Forelimb muscle (tissue), 1 donor: ENCODE measurements at regions not wholly inside any gene's neighbourhood (a gene's known extent, or its start where the extent isn't known, plus 50 kb on each side); places are given as distances from the start of the nearest gene placed in this dataset.

ENCODE experiments used
- DNase-seq: peaks from one replicate; pipeline ENCODE4 v3.0.0-alpha.2; 2013; ENCODE audit warnings: low read depth

DNA sequence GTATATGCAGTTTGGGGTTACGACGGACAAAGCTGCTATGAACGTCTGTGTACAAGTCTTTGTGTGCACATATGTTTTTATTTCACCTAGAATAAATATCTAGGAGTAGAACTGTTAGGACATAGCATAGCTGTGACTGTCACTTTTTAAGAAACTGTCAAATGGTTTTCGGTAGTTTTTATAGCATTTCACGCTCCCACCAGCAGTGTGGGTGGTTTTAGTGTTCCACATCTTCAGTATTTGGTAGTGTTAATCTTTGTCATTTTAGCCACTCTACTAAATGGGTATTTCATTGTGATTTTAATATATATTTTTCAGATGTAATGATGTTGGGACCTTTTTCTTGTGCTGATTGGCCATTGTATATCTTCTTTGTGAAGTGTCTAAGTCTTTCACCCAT lies 109.1 kb upstream of the BCAT1 start:
- no peak for DNase-seq

DNA sequence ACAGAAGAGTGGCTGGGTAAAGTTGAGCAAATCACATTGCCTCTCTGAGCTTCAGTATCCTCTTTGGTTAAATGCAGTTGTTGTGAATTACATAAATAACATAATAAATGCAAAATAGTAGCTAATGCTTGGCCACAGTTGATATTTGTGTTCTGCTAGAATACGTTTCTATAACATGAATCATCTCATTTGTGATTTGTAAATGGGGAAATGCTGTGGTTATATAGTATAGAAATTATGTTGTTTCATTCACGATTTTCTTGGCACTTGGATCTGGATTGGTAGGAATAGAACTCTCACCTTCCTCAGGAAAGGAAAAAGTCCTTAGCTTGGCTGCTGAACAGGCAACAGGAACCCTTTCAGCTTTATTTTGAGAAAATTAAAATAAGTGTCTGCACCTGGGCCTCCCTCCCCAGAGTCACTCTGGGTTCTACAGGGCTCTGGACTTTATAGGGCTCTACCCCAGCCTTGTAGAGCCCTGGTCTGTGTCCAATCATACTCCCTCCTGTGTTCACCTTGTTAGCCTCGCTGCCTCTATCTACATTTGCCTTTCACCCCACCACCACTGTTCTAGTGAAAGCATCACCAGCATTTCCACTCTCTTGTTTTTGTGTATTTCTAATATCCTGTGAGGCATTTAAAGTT lies 107.7 kb upstream of the BCAT1 start:
- DNase-seq, result no peak

DNA sequence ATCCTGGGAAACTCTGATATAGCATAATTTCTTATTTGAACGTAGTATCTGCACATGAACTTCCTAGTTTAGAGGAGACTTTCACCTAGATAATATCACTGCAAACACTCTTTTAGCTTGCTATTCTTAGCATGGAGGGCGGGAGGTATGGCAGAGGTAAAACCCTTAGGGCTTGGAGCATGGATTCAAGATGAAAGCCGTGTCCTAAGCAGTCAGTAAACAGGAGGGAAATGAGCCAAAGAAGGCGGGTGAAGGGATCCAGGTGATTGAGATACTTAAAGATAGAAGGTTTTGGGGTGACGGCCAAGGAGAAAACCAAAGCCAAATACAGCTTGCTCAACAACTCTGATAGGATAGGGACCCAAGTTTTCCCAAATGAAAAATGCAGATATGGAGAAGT lies 107.1 kb upstream of the BCAT1 start:
- DNase-seq, result no peak

DNA sequence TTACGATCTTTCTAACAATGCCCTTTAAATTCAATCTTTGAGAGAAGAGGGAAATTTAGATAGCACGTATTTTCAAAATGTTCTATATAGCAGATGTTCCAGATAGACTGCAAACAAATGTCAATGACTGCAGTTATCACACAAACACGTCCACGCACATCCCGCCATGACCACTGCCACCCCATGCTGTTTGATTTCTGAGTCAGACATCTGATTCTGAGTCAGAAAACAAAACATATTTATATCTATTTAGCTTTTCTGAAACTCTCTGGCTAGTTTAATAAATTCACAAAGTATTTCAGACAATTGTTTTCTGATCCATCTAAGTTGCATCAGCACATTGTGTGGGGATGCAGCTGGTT lies 105.9 kb upstream of the BCAT1 start:
- DNase-seq, result no peak

DNA sequence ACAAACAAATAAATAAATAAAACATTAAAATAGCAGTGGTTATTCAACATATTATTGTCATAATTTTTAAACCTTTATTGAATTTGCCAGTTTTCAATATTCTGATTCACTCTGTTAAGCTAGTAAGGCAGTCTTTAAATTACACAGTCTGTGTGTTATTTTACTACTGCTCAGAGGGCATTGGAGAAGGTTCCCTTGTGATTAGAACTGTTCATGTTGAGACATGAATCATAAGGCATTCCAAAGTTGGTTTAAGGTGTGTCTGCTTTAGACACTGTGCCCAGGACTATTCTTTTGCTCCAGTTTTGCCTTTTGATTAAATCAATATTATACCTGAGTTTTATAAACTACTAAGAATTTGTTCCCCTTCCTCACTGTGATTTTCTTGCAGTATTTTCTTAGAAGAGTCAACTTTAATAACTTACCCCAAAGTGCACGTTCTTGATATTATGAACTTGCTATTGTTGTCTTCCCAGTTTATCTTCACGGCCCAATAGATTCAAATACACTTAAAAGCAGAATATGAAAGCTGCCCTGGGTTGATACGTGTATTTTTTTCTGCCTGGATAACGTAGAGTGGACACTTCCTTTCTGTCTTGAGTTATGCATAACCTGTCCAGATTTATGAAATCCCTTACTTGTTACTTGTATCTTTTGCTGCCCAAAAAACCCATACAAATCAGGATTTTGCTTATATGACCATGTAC lies 105.3 kb upstream of the BCAT1 start:
- no peak for DNase-seq

DNA sequence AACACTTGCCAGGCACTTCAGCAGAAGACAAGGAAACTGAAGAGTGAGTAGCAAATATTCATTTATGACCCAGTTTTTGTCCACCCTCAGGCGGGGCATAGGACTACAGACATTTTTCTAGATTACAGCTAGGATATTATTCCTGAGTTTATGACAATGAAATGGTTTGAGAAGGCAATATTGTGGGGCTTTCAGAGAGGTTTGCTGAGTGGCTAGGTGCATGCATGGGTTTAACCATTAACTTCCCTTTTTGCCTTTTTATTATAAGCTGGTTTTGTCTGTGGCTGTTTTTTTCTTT lies 104.0 kb upstream of the BCAT1 start:
- DNase-seq, result no peak

DNA sequence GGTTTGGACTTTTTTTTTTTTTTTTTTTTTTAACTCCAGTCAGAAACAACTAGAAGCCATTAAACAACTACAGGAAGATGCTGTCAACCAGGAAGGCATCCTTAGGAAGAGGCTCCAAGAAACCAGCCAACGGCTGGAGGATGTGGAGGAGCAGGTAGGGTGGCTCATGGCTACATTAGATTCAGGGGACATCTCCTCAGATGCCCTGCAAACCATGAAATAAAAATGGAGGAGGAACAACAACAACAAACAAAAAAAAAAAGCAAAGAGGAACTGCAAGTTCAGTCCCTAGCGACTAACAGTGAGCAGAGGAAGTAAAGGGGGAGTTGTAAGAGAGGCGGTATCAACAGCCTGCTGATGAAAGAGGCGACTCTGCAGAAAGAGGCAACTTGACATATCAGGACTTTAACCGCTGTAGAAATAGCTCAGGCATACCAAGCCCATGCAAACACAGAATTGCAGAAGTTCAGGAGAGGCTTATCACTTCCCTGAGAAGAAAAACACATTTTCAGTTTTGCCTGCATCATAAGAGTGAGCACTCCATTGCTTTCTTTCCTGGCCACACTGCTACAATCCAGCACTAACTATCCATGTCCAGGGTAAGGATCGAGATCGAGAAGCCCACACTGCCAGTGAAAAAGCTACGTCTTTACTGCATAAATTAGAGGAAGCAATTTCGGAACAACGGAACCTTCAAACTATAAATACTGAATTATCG lies 103.5 kb upstream of the BCAT1 start:
- peak; percentile 22 for DNase-seq

DNA sequence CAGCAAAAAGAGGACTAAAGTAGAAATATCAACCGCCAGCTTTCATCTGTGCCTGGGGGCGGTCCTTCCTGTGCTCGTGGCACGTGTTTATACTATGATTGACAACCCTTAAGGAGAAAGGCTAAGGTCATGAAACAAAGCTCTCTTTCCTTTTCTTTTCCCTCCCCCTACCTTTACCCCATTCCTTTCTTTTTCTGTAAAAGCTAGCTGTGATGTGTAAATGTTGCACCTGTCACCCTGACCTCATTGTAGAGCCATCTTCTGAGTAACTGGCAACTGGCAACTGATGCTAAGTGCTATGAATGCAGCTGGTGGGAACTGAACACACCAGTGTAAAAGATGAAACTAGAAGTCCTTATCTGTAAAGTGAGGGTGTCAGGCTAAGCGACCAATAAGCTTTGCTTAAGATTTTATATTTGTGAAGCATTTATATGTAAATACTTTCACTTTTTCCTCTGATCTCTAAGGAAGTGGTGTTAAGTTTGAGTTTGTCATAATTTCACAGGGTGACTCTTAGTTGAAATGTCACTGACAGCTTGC lies 102.8 kb upstream of the BCAT1 start:
- no peak for DNase-seq

DNA sequence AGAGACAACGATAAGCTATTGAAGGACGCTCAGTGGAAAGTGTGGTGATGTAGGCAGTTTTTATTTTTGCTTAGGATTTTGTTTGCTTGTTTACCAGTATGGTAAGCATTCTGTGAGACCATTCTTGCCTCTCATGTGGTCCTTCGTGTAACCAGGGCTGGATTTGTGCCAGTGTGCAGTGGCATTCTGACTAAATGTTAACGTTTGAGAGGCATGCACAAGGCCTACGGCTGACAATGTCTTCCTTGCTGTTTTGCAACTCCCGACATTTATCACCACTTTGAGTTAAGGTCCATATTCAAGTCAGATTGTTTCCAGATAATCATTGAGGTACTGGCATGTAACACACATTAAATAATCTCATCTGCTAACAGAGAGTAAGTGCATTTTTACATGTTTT lies 102.3 kb upstream of the BCAT1 start:
- DNase-seq, result no peak

DNA sequence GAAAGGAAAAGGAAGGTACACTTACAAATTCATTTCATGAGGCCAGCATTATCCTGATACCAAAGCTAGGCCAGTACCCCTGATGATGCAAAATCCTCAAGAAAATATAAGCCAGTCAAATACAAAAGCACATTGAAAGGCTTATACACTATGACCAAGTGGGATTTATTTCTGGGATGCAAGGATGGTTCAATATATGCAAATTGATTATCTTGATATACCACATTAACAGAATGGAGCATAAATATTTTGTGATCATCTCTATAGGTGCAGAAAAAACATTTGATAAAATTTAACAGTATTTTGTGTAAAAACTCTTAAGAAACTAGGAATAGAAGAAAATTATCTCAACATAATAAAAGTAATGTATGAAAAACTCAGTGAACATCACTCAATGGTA lies 97.0 kb upstream of the BCAT1 start:
- DNase-seq, result no peak

DNA sequence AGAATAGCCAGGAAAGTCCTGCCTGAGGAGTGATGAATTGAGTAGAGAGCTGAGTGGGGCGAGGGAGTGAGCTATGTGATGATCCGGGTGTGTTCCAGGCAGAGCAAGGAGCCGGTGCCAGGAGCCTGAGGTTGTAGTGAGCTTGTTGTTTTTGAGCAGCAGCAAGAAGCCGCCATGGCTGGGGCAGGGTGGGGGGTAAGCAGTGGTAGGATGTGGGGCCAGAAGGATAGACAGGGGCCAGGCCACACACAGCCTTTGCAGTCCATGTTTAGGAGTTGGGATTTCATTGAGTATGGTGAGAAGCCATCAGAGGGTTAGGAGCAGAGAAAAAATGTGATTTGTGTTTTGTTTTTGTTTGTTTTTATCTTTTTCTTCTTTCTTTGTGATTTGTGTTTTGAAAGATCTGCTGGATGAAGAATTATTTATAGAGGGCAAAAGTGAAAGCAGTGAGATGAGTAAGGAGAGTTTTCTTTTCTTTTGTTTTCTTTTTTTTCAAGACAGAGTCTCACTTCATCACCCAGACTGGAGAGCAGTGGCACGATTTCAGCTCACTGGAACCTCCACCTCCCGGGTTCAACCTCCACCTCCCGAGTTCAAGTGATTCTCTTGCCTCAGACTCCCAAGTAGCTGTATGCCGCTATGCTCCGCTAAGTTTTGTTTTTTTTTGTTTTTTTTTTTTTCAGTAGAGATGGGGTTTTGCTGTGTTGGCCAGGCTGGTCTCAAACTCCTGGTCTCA lies 92.3 kb upstream of the BCAT1 start:
- DNase-seq, result no peak

DNA sequence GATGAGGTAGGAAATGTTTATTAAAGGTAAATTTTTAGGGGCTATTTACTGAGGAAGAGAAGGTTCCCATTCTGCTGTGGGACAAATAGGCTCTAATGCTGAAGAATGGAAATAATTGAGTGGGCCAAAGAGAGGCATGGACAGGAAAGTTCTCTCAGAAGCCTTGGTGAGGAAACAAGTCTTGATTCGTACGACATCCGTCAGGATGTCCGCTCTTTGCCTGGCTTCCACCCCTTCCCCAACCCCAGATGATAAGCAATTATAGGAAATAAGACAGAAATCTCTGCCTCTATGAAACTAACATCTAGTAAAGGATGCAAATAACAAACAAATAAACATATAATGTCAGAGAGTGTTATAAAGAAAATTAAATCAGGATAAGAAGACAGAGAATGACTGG lies 91.7 kb upstream of the BCAT1 start:
- no peak for DNase-seq

DNA sequence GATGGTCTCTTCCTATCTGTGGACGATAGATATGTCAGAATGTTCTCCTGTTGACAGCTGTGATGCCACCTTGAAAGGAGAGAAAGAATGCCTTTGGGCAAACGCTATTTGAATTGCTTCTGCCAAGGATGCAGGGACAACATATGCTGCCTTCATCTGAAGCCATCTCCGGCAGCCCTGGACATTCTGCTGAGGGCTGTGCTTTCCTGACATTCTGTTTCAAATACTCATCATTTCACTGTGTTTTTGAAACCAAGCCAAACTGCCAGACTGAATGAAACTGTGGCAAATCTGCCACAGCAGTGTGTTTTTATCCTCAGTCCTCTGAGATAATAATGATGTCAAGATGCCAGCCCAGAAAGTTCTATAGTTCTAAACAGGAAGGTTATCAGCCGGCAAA lies 85.8 kb upstream of the BCAT1 start:
- no peak for DNase-seq

DNA sequence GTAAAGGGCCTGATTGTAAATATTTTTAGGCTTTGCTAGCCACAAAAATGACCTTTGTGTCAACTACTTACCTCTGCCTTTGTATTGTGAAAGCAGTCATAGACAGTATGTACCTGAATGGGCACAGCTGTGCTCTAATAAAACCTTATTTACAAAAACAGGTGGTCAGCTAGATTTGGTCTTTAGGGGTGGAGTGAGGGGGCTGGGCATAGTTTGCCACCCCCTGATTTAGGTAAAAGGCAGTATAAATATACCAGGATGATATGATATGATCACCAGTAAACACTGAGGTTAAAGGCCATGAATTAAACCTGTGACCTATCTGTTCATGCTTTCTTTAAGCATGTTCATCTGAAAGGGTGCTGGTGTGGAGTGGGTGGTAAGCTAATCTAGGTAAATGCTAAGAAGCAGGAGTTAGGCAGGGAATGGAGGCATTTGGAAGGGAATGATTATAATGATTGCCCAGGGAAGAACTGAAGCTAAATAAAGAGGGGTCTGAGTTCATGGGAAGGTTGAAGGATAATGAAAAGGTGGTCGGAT lies 77.1 kb upstream of the BCAT1 start:
- no peak for DNase-seq

DNA sequence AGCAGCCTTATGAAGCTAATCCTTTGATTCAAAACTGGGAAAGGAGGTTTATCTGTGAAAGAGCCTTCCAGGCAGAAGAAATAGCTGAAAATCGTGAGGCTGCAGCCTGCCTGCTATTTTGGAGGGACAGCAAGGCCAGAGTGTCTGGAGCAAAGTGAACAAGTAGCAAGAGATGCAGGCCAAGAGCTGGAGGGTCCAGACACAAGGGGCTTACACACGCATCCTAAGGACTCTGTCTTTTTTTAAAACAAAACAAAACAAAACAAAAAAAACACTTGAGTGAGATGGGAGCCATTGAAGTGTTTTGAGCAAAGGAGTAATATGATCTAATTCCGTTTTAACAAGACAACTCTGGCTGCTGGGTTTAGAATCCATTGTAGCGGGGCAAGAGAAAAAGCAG lies 76.4 kb upstream of the BCAT1 start:
- no peak for DNase-seq

DNA sequence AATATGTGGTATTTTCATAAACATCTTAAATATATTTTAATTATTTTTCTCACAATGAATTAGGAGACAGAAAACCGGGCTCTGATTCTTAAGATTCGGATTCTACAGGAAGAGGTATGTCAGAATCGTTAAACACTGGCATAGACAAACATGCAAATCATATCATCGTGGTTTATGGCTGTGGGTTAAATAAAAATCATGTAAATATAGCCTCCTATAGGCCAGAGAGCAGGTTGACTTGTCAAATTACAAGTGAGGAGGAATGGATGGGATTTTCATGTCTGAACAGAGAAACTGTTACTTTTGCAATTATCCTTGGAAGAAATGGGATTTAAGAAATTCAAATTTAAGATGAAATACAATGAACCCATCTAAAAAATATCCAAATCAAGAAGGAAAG lies 74.9 kb upstream of the BCAT1 start:
- DNase-seq, result no peak

DNA sequence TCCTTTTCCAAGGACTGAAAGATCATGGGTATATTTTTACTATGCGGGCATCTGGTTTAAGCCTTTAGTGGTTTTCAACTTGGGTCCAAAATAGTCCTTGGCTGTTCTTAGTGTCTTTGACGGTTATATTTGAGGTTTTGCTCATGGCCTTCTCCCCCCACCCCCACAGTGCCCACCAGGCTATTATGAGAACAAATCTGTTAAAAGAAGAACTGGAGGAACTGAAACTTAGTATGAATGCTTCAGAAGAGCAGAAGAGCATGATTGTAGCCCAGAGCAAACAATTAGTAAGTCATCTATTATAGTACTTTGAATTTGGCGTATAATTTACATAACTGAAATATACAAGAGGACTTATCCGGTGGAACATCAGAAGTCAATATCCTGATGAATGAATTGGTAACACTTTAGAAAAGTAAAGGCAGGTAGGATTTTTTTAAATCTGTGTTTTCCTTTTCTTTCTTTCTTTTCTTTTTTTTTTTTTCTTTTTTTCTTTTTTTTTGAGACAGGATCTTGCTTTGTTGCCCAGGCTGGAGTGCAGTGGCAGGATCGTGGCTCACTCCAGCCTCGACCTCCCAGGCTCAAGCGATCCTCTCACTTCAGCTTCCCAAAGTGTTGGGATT lies 71.8 kb upstream of the BCAT1 start:
- DNase-seq, result no peak

DNA sequence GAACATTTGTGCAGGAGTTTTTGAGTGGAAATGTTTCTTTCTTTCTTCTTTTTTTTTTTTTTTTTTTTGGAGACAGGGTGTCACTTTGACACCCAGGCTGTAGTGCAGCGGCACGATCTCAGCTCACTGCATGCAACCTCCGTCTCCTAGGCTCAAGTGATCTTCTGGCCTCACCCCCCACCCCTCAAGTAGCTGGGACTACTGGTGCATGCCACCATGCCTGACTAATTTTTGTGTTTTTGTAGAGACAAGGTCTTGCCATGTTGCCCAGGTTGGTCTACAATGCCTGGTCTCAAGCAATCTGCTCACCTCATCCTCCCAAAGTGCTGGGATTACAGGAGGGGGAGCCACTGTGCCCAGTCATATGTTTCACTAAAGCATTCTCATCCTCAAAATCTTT lies 69.2 kb upstream of the BCAT1 start:
- DNase-seq, result no peak

DNA sequence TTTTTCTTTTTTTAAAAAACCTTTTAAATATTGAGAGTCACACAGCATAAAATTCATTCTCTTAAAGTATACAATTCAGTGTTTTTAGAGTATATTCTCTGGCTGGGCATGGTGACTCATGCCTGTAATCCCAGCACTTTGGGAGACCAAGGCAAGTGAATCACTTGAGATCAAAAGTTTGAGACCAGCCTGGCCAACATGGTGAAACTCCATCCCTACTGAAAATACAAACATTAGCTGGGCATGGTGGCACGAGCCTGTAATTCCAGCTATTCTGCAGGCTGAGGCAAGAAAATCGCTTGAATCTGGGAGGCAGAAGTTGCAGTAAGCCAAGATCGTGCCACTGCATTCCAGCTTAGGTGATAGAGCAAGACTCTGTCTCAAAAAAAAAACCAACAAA lies 68.4 kb upstream of the BCAT1 start:
- no peak for DNase-seq

DNA sequence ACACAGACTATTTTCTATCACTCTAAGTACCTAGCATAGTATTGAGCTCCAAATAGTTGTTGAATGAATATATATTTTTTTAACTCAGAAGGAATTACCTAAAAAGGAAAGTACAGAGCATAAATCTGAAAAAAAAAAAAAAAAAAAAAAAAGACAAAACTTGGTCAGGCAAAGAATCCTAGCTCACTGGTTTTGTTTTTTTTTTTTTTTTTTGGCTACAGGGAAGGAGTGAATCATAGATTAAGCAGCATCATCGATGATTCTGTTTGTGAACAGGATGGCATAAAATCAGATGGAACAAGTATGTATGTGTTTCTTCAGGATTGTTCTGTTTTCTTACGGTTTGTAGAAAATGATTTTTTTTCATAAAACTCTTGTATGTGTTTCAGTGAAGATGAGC lies 66.1 kb upstream of the BCAT1 start:
- DNase-seq, result no peak

DNA sequence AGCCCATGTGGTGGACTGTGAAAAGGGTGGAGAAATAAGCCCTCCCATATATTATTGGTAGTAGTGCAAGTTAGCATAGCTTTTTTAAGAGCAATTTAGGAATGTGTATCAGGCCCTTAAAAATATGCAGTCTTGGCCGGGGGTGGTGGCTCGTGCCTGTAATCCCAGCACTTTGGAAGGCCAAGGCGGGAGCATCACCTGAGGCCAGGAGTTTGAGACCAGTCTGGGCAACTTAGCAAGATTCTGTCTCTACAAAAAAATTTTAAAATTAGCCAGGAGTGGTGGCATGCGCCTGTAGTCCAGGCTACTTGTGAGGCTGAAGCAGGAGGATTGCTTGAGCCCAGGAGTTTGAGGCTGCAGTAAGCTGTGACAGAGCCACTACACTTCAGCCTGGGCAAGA lies 64.2 kb upstream of the BCAT1 start:
- no peak for DNase-seq
